SK-N-SH (cell line): ENCODE measurements at regions not wholly inside any gene's neighbourhood (a gene's known extent, or its start where the extent isn't known, plus 50 kb on each side); places are given as distances from the start of the nearest gene placed in this dataset.

ENCODE experiments used
- CTCF ChIA-PET: fragments of 300-600, 350-600 bp; formaldehyde crosslinking; extraction: SDS; loops from one replicate; lab custom pipeline; 2021; lab: Yijun Ruan, JAX
- POLR2A ChIA-PET: fragments of 350-600 bp; sonication (Branson Sonifier 250); formaldehyde crosslinking; extraction: SDS; loops from one replicate; lab custom pipeline; 2020; ENCODE audit warnings: antibody characterized with exemption, inconsistent platforms; lab: Yijun Ruan, JAX
- DNase-seq: peaks from one replicate; pipeline ENCODE4 v3.0.0; 2012
- H2AFZ ChIP-seq: fragments of 200-600 bp; sonication (generic); 2 replicates; pipeline ENCODE4 v1.8.1; 2016; ENCODE audit warnings: antibody characterized with exemption, mild to moderate bottlenecking, low read depth
- H3F3A ChIP-seq: fragments of 200-600 bp; sonication (generic); replicated peaks from 2 replicates; pipeline ENCODE3; 2016; ENCODE audit warnings: antibody characterized with exemption, mild to moderate bottlenecking; ENCODE audit not compliant: insufficient read depth
- H3K27ac ChIP-seq, 2 experiments: fragments of 200-500 bp in 1 of 2; fragments of 200-600 bp in 1 of 2; sonication (Bioruptor generic) in 1 of 2; sonication (generic), shearing (Covaris generic) in 1 of 2; 2 replicates each; pipeline versions ENCODE4 v1.5.1 to v1.6.1; 2014 to 2016; ENCODE audit warnings: low read depth in 2 of 2, inconsistent platforms in 1 of 2, low read length in 1 of 2, mild to moderate bottlenecking in 1 of 2, mixed read lengths in 1 of 2
- H3K27me3 ChIP-seq: fragments of 200-600 bp; sonication (generic), shearing (Covaris generic); 2 replicates; pipeline ENCODE4 v1.6.1; 2016; ENCODE audit warnings: mixed run types; ENCODE audit not compliant: insufficient read depth
- H3K36me3 ChIP-seq, 2 experiments: fragments of 200-500 bp in 1 of 2; fragments of 200-600 bp in 1 of 2; sonication (Bioruptor generic) in 1 of 2; sonication (generic) in 1 of 2; replicated peaks in 1 of 2; 2 replicates each; pipeline versions ENCODE3 to v1.5.1; 2014 to 2016; ENCODE audit warnings: low read length in 1 of 2, mild to moderate bottlenecking in 1 of 2; ENCODE audit not compliant: insufficient read depth in 2 of 2, control insufficient read depth in 1 of 2
- H3K4me1 ChIP-seq, 2 experiments: fragments of 200-500 bp in 1 of 2; fragments of 200-600 bp in 1 of 2; sonication (Bioruptor generic) in 1 of 2; sonication (generic), shearing (Covaris generic) in 1 of 2; 2 replicates each; pipeline versions ENCODE4 v1.5.1 to v1.6.1; 2014 to 2016; ENCODE audit warnings: low read depth in 1 of 2, low read length in 1 of 2, mixed run types in 1 of 2; ENCODE audit not compliant: insufficient read depth in 2 of 2, control insufficient read depth in 1 of 2
- H3K4me2 ChIP-seq: fragments of 200-600 bp; sonication (generic), shearing (Covaris generic); 2 replicates; pipeline ENCODE4 v1.6.1; 2017; ENCODE audit warnings: mixed run types
- H3K4me3 ChIP-seq, 2 experiments: fragments of 200-500 bp in 1 of 2; fragments of 200-600 bp in 1 of 2; sonication (Bioruptor generic) in 1 of 2; sonication (generic), shearing (Covaris generic) in 1 of 2; 2 replicates each; pipeline versions ENCODE4 v1.5.1 to v1.8.1; 2014 to 2016; ENCODE audit warnings: low read depth in 2 of 2, inconsistent platforms in 1 of 2, low read length in 1 of 2, mild to moderate bottlenecking in 1 of 2, mixed read lengths in 1 of 2, moderate library complexity in 1 of 2
- H3K79me2 ChIP-seq: fragments of 200-600 bp; sonication (generic); 2 replicates; pipeline ENCODE4 v1.8.1; 2017; ENCODE audit warnings: mild to moderate bottlenecking; ENCODE audit not compliant: insufficient read depth
- H3K9ac ChIP-seq: fragments of 200-600 bp; sonication (generic); 2 replicates; pipeline ENCODE4 v1.6.1; 2017; ENCODE audit warnings: mixed run types
- H3K9me2 ChIP-seq: fragments of 200-600 bp; sonication (generic); 2 replicates; pipeline ENCODE4 v1.6.1; 2017; ENCODE audit warnings: mixed run types
- H3K9me3 ChIP-seq: fragments of 200-600 bp; sonication (generic); 2 replicates; pipeline ENCODE4 v1.6.1; 2017; ENCODE audit warnings: mixed run types, mild to moderate bottlenecking, moderate library complexity
- H4K20me1 ChIP-seq: fragments of 200-600 bp; sonication (generic); 2 replicates; pipeline ENCODE4 v1.6.1; 2017; ENCODE audit warnings: mild to moderate bottlenecking, mixed run types; ENCODE audit not compliant: insufficient read depth
- EP300 ChIP-seq, 2 experiments: IDR thresholded peaks; 2 replicates each; pipeline versions ENCODE4 v1.4.0 to v1.6.1; 2012; ENCODE audit warnings: borderline replicate concordance in 1 of 2, low read depth in 1 of 2, low read length in 1 of 2
- FOSL2 ChIP-seq: IDR thresholded peaks from 2 replicates; pipeline ENCODE4 v1.4.0; 2012; ENCODE audit warnings: low read depth, mild to moderate bottlenecking, moderate library complexity, borderline replicate concordance
- JUND ChIP-seq: IDR thresholded peaks from 2 replicates; pipeline ENCODE4 v1.4.0; 2012
- NFIC ChIP-seq: IDR thresholded peaks from 2 replicates; pipeline ENCODE4 v1.4.0; 2012; ENCODE audit warnings: borderline replicate concordance
- RCOR1 ChIP-seq: fragments of 150-350 bp; IDR thresholded peaks from 2 replicates; pipeline ENCODE4 v1.6.1; 2017; ENCODE audit warnings: antibody characterized with exemption, low read length
- RFX5 ChIP-seq: IDR thresholded peaks from 2 replicates; pipeline ENCODE4 v1.6.1; 2012; ENCODE audit warnings: mild to moderate bottlenecking, improper control_type of control experiment, low read length
- TAF1 ChIP-seq: IDR thresholded peaks from 2 replicates; pipeline ENCODE4 v1.6.1; 2012; ENCODE audit warnings: low read depth, mild to moderate bottlenecking, low read length, moderate library complexity, borderline replicate concordance
- TCF12 ChIP-seq: IDR thresholded peaks from 2 replicates; pipeline ENCODE4 v1.4.0; 2012
- TEAD4 ChIP-seq: IDR thresholded peaks from 2 replicates; pipeline ENCODE4 v1.4.0; 2012; ENCODE audit warnings: mild to moderate bottlenecking, borderline replicate concordance; ENCODE audit not compliant: insufficient read depth
- WGBS: methylation state at CpG from one replicate; pipeline ENCODE4 v1.1.6; 2017; ENCODE audit warnings: low lambda C conversion rate; 5-methylcytosine and 5-hydroxymethylcytosine counted together
- TF ChIP-seq, protein P1 (sequence below): IDR thresholded peaks from 2 replicates; pipeline ENCODE4 v1.4.0; 2012; ENCODE audit warnings: low read depth, borderline replicate concordance
- TF ChIP-seq, protein P2 (sequence below): IDR thresholded peaks from 2 replicates; pipeline ENCODE4; 2012
- TF ChIP-seq, protein P3 (sequence below): IDR thresholded peaks from 2 replicates; pipeline ENCODE4 v1.4.0; 2012; ENCODE audit warnings: low read depth, borderline replicate concordance
- TF ChIP-seq, protein P4 (sequence below): fragments of 150-350 bp; IDR thresholded peaks from 2 replicates; pipeline ENCODE4 v1.6.1; 2016; ENCODE audit warnings: mild to moderate bottlenecking, low read depth, low read length
- TF ChIP-seq, protein P5 (sequence below): fragments of 200-600 bp; sonication (generic); IDR thresholded peaks from 2 replicates; pipeline ENCODE4 v1.6.1; 2017; ENCODE audit warnings: antibody characterized with exemption, mild to moderate bottlenecking, moderate library complexity

DNA sequence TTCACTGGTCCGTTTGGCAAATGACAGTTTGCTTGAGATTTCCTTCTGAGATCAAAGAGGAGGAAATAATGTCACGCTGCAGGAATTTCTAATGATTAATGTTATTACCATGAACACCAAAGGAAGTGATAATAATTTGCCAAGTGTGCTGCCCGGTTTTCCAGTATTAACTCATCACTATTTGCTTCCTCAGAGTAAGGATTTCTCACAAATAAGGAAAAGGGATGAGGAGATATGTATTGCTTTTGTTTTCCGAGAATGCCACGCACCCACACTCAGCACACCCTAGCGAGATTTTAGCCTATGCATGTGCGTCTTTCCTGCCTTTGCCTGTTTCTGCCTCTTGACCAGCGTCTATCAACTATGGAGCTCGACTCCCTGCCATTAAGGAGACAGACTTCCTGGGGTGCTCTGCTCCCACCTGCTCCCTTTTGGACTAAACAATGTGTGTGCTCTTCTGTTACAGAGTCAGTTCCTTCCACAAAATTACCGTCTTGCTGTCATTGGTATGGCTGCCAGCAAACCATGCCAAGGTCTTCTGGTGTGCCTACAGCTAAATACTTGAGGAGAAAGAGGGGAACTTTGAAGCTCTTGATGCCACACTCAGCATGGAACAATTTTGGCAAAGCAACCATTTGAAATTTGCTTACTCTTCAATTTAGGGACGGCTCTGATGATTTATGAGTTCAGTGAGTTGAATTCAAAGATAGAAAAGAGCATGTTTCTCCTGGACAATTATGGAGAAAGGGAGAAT lies 393.1 kb upstream of the ZFP42 start:
- Histone ChIP-seq H3K27me3 (no peaks in the 10 kb centered on the region), H2AFZ (peak overlapping the region; percentile 58; the same call in 1 of the 2 replicates), H3K9me3 (no peaks in the 10 kb centered on the region), H3K27ac (peak overlapping the region in 1 of 2 experiments; percentile 90; a peak in 2 of 4 replicates), H3K79me2 (no peaks in the 10 kb centered on the region), H3K36me3 (no peaks in the 10 kb centered on the region), H3F3A (peaks cover 15% of the 10 kb centered on the region), H3K9ac (peak overlapping the region; percentile 58; the same call in 1 of the 2 replicates), H4K20me1 (no peaks in the 10 kb centered on the region), H3K4me1 (peaks cover 0 to 20% of the 10 kb centered on the region in 2 experiments; a peak in 1 of 4 replicates)
- CTCF ChIA-PET, result interaction anchor here (0.9 kb wide), 1 partner anchor 10 kb away, joined by 3 read pairs; no protein-coding TSS in a partner anchor
- WGBS, result 24% methylated on average over 11 of the region's 11 CpGs
- POLR2A ChIA-PET, result no interaction called here
- TF ChIP-seq NFIC (no peak), RFX5 (no peak), TEAD4 (0 out of 2 replicates have a peak, but pooled peaks have one; percentile 43), TCF12 (peak; percentile 51), RCOR1 (no peak), JUND (peak; percentile 71), EP300 (IDR thresholded peaks at IDR 0.05; ENCODE audit: borderline replicate concordance in 1 of 2, low read depth in 1 of 2, low read length in 1 of 2) (peak in 1 of 2 experiments; percentile 54; a peak in 1 of 4 replicates), TAF1 (peak; percentile 7; the same call in 1 of the 2 replicates), FOSL2 (peak; percentile 61; the same call in 1 of the 2 replicates)
- TF ChIP-seq, protein P1, sequence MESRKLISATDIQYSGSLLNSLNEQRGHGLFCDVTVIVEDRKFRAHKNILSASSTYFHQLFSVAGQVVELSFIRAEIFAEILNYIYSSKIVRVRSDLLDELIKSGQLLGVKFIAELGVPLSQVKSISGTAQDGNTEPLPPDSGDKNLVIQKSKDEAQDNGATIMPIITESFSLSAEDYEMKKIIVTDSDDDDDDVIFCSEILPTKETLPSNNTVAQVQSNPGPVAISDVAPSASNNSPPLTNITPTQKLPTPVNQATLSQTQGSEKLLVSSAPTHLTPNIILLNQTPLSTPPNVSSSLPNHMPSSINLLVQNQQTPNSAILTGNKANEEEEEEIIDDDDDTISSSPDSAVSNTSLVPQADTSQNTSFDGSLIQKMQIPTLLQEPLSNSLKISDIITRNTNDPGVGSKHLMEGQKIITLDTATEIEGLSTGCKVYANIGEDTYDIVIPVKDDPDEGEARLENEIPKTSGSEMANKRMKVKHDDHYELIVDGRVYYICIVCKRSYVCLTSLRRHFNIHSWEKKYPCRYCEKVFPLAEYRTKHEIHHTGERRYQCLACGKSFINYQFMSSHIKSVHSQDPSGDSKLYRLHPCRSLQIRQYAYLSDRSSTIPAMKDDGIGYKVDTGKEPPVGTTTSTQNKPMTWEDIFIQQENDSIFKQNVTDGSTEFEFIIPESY, result no peak
- TF ChIP-seq, protein P2, sequence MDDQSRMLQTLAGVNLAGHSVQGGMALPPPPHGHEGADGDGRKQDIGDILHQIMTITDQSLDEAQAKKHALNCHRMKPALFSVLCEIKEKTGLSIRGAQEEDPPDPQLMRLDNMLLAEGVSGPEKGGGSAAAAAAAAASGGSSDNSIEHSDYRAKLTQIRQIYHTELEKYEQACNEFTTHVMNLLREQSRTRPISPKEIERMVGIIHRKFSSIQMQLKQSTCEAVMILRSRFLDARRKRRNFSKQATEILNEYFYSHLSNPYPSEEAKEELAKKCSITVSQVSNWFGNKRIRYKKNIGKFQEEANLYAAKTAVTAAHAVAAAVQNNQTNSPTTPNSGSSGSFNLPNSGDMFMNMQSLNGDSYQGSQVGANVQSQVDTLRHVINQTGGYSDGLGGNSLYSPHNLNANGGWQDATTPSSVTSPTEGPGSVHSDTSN, result peak; percentile 67; the same call in 1 of the 2 replicates
- TF ChIP-seq, protein P3, sequence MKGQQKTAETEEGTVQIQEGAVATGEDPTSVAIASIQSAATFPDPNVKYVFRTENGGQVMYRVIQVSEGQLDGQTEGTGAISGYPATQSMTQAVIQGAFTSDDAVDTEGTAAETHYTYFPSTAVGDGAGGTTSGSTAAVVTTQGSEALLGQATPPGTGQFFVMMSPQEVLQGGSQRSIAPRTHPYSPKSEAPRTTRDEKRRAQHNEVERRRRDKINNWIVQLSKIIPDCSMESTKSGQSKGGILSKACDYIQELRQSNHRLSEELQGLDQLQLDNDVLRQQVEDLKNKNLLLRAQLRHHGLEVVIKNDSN, result no peak
- TF ChIP-seq, protein P4, sequence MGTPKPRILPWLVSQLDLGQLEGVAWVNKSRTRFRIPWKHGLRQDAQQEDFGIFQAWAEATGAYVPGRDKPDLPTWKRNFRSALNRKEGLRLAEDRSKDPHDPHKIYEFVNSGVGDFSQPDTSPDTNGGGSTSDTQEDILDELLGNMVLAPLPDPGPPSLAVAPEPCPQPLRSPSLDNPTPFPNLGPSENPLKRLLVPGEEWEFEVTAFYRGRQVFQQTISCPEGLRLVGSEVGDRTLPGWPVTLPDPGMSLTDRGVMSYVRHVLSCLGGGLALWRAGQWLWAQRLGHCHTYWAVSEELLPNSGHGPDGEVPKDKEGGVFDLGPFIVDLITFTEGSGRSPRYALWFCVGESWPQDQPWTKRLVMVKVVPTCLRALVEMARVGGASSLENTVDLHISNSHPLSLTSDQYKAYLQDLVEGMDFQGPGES, result no peak
- TF ChIP-seq, protein P5, sequence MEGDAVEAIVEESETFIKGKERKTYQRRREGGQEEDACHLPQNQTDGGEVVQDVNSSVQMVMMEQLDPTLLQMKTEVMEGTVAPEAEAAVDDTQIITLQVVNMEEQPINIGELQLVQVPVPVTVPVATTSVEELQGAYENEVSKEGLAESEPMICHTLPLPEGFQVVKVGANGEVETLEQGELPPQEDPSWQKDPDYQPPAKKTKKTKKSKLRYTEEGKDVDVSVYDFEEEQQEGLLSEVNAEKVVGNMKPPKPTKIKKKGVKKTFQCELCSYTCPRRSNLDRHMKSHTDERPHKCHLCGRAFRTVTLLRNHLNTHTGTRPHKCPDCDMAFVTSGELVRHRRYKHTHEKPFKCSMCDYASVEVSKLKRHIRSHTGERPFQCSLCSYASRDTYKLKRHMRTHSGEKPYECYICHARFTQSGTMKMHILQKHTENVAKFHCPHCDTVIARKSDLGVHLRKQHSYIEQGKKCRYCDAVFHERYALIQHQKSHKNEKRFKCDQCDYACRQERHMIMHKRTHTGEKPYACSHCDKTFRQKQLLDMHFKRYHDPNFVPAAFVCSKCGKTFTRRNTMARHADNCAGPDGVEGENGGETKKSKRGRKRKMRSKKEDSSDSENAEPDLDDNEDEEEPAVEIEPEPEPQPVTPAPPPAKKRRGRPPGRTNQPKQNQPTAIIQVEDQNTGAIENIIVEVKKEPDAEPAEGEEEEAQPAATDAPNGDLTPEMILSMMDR, result no peak
- TF ChIP-seq, all 33 proteins: peak for 7
- Histone ChIP-seq H3K4me3 (peak overlapping the region in 1 of 2 experiments; percentile 40; a peak in 3 of 4 replicates), H3K9me2 (no peaks in the 10 kb centered on the region), H3K4me2 (peak overlapping the region; percentile 74)
- DNase-seq, result no peak
